Neural cell (in vitro differentiated cells): ENCODE measurements at regions not wholly inside any gene's neighbourhood (a gene's known extent, or its start where the extent isn't known, plus 50 kb on each side); places are given as distances from the start of the nearest gene placed in this dataset.

Source experiments
- H2AFZ ChIP-seq: fragments of 200-600, 300-800 bp; sonication (generic), shearing (Covaris generic); 2 replicates; pipeline ENCODE4 v1.6.0; 2014; ENCODE audit warnings: low read depth, mild to moderate bottlenecking, antibody characterized with exemption, low read length, moderate library complexity
- H3F3A ChIP-seq: fragments of 200-600 bp; shearing (Covaris generic); 2 replicates; pipeline ENCODE4 v1.6.1; 2016; ENCODE audit warnings: mild to moderate bottlenecking, moderate library complexity, mixed read lengths, antibody characterized with exemption, low read length; ENCODE audit not compliant: insufficient read depth, poor library complexity, severe bottlenecking
- H3K27ac ChIP-seq: fragments of 200-600, 300-800 bp; sonication (generic), shearing (Covaris generic); 2 replicates; pipeline ENCODE4 v1.5.1; 2014; ENCODE audit warnings: mild to moderate bottlenecking, low read length, moderate library complexity
- H3K27me3 ChIP-seq: fragments of 300-800, 200-600 bp; sonication (generic), shearing (Covaris generic); 2 replicates; pipeline ENCODE4 v1.6.0; 2014; ENCODE audit warnings: mild to moderate bottlenecking, low read depth, low read length, moderate library complexity; ENCODE audit not compliant: insufficient read depth
- H3K36me3 ChIP-seq: fragments of 300-800, 200-600 bp; sonication (generic), shearing (Covaris generic); 2 replicates; pipeline ENCODE4 v1.5.1; 2014; ENCODE audit warnings: mild to moderate bottlenecking, antibody characterized with exemption, low read length, moderate library complexity; ENCODE audit not compliant: insufficient read depth
- H3K4me2 ChIP-seq: fragments of 300-800, 200-600 bp; sonication (generic), shearing (Covaris generic); 2 replicates; pipeline ENCODE4 v1.6.0; 2014; ENCODE audit warnings: mild to moderate bottlenecking, low read length
- H3K4me3 ChIP-seq: fragments of 300-800, 200-600 bp; sonication (generic), shearing (Covaris generic); 2 replicates; pipeline ENCODE4 v1.5.1; 2014; ENCODE audit warnings: mild to moderate bottlenecking, low read length, moderate library complexity
- H3K79me2 ChIP-seq: fragments of 200-600 bp; shearing (Covaris generic); replicated peaks from 2 replicates; pipeline ENCODE4 v1.6.0; 2014; ENCODE audit warnings: mild to moderate bottlenecking, low read length, moderate library complexity; ENCODE audit not compliant: insufficient read depth
- H3K9ac ChIP-seq: fragments of 300-800, 200-600 bp; sonication (generic), shearing (Covaris generic); 2 replicates; pipeline ENCODE4 v1.6.1; 2016; ENCODE audit warnings: mild to moderate bottlenecking, low read length, mixed read lengths
- H3K9me2 ChIP-seq: fragments of 200-600 bp; shearing (Covaris generic); 2 replicates; pipeline ENCODE4 v1.6.1; 2016; ENCODE audit warnings: mild to moderate bottlenecking, low read length, mixed read lengths; ENCODE audit not compliant: insufficient read depth
- H3K9me3 ChIP-seq: fragments of 200-600, 300-800 bp; sonication (generic), shearing (Covaris generic); 2 replicates; pipeline ENCODE4 v1.6.1; 2016; ENCODE audit warnings: mild to moderate bottlenecking, mixed run types, low read length, moderate library complexity, mixed read lengths
- H4K20me1 ChIP-seq: fragments of 200-600 bp; shearing (Covaris generic); 2 replicates; pipeline ENCODE4 v1.6.1; 2016; ENCODE audit warnings: mild to moderate bottlenecking, mixed run types; ENCODE audit not compliant: insufficient read depth
- EP300 ChIP-seq: fragments of 450-650 bp; conservative IDR thresholded peaks from 2 replicates; pipeline ENCODE4 v1.6.1; 2014; ENCODE audit warnings: antibody characterized with exemption, mild to moderate bottlenecking, moderate library complexity; ENCODE audit not compliant: poor library complexity, severe bottlenecking
- EZH2 ChIP-seq: fragments of 200-600, 300-800 bp; shearing (Covaris generic), sonication (generic); IDR thresholded peaks from 2 replicates; pipeline ENCODE4 v1.6.1; 2014; ENCODE audit warnings: antibody characterized with exemption, low read length, borderline replicate concordance, mild to moderate bottlenecking; ENCODE audit not compliant: insufficient read depth, poor library complexity, severe bottlenecking
- MXI1 ChIP-seq: fragments of 450-650 bp; conservative IDR thresholded peaks from 2 replicates; pipeline ENCODE4 v1.6.1; 2014; ENCODE audit warnings: antibody characterized with exemption, mild to moderate bottlenecking; ENCODE audit not compliant: poor library complexity, severe bottlenecking
- POLR2AphosphoS5 ChIP-seq: IDR thresholded peaks from 2 replicates; pipeline ENCODE4 v1.6.1; 2012
- RAD21 ChIP-seq: fragments of 450-650 bp; conservative IDR thresholded peaks from 2 replicates; pipeline ENCODE4 v1.6.1; 2014; ENCODE audit warnings: antibody characterized with exemption, mild to moderate bottlenecking, moderate library complexity
- REST ChIP-seq: IDR thresholded peaks from 2 replicates; pipeline ENCODE4 v1.6.1; 2012; ENCODE audit warnings: borderline replicate concordance
- SMC3 ChIP-seq: fragments of 450-650 bp; conservative IDR thresholded peaks from 2 replicates; pipeline ENCODE4 v1.6.1; 2014; ENCODE audit warnings: antibody characterized with exemption, mild to moderate bottlenecking, moderate library complexity; ENCODE audit not compliant: poor library complexity
- TAF1 ChIP-seq: IDR thresholded peaks from 2 replicates; pipeline ENCODE4 v1.6.1; 2012; ENCODE audit warnings: low read depth
- TF ChIP-seq, protein P1 (sequence below): fragments of 450-650 bp; IDR thresholded peaks from 2 replicates; pipeline ENCODE4 v1.5.1; 2014; ENCODE audit warnings: antibody characterized with exemption, mild to moderate bottlenecking, moderate library complexity; ENCODE audit not compliant: poor library complexity, severe bottlenecking

- Histone ChIP-seq H3F3A (no peaks in the 10 kb centered on the region), H3K9ac (no peak overlapping the region), H3K36me3 (no peaks in the 10 kb centered on the region), H3K4me3 (no peak overlapping the region), H3K4me2 (no peak overlapping the region), H4K20me1 (no peaks in the 10 kb centered on the region), H3K27me3 (no peaks in the 10 kb centered on the region), H3K9me2 (no peaks in the 10 kb centered on the region), H3K79me2 (no peaks in the 10 kb centered on the region), H3K27ac (no peak overlapping the region), H3K9me3 (no peaks in the 10 kb centered on the region), H2AFZ (no peak overlapping the region)
- no peak for TF ChIP-seq REST
- TF ChIP-seq EZH2 = no peak
- TF ChIP-seq MXI1 = no peak
- TF ChIP-seq EP300 = no peak
- TF ChIP-seq SMC3 = no peak
- TF ChIP-seq TAF1 = no peak
Observed at GRCh38 chr11:110795112-110795624, 82.9 kb upstream of the ARHGAP20 start.

- Histone ChIP-seq H3K27ac (no peak overlapping the region), H3K36me3 (no peaks in the 10 kb centered on the region), H3K4me2 (no peak overlapping the region), H3K9me2 (no peaks in the 10 kb centered on the region), H3K79me2 (no peaks in the 10 kb centered on the region), H3K9ac (no peak overlapping the region), H3K4me3 (no peak overlapping the region), H4K20me1 (no peaks in the 10 kb centered on the region), H3K27me3 (no peaks in the 10 kb centered on the region), H2AFZ (no peak overlapping the region), H3F3A (no peaks in the 10 kb centered on the region), H3K9me3 (no peaks in the 10 kb centered on the region)
- TF ChIP-seq POLR2AphosphoS5 (no peak), RAD21 (no peak), EP300 (no peak), SMC3 (no peak), EZH2 (no peak), MXI1 (no peak)
- TF ChIP-seq, protein P1, sequence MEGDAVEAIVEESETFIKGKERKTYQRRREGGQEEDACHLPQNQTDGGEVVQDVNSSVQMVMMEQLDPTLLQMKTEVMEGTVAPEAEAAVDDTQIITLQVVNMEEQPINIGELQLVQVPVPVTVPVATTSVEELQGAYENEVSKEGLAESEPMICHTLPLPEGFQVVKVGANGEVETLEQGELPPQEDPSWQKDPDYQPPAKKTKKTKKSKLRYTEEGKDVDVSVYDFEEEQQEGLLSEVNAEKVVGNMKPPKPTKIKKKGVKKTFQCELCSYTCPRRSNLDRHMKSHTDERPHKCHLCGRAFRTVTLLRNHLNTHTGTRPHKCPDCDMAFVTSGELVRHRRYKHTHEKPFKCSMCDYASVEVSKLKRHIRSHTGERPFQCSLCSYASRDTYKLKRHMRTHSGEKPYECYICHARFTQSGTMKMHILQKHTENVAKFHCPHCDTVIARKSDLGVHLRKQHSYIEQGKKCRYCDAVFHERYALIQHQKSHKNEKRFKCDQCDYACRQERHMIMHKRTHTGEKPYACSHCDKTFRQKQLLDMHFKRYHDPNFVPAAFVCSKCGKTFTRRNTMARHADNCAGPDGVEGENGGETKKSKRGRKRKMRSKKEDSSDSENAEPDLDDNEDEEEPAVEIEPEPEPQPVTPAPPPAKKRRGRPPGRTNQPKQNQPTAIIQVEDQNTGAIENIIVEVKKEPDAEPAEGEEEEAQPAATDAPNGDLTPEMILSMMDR = no peak
Observed at GRCh38 chr11:110793556-110793955, 81.3 kb upstream of the ARHGAP20 start.
